WTC11 (cell line): ENCODE measurements at regions not wholly inside any gene's neighbourhood (a gene's known extent, or its start where the extent isn't known, plus 50 kb on each side); places are given as distances from the start of the nearest gene placed in this dataset.

Experiments
- ATF6 ChIP-seq: sonication (generic); formaldehyde crosslinking; IDR thresholded peaks from 2 replicates; pipeline ENCODE4 v1.8.1; 2023; ENCODE audit warnings: mild to moderate bottlenecking, missing genetic modification reagents
- CREM ChIP-seq: sonication (generic); formaldehyde crosslinking; IDR thresholded peaks from 2 replicates; pipeline ENCODE4 v1.8.1; 2022; ENCODE audit warnings: mild to moderate bottlenecking, missing genetic modification reagents, moderate library complexity
- CTCF ChIP-seq: fragments of 200-600 bp; IDR thresholded peaks from 2 replicates; pipeline ENCODE4 v1.8.0; 2022; ENCODE audit warnings: antibody characterized with exemption
- IRF2 ChIP-seq: sonication (generic); formaldehyde crosslinking; IDR thresholded peaks from 2 replicates; pipeline ENCODE4 v1.8.0; 2022; ENCODE audit warnings: low read depth, missing genetic modification reagents, borderline replicate concordance
- TEAD1 ChIP-seq: sonication (generic); formaldehyde crosslinking; IDR thresholded peaks from 2 replicates; pipeline ENCODE4 v1.8.0; 2022; ENCODE audit warnings: mild to moderate bottlenecking, missing genetic modification reagents

DNA sequence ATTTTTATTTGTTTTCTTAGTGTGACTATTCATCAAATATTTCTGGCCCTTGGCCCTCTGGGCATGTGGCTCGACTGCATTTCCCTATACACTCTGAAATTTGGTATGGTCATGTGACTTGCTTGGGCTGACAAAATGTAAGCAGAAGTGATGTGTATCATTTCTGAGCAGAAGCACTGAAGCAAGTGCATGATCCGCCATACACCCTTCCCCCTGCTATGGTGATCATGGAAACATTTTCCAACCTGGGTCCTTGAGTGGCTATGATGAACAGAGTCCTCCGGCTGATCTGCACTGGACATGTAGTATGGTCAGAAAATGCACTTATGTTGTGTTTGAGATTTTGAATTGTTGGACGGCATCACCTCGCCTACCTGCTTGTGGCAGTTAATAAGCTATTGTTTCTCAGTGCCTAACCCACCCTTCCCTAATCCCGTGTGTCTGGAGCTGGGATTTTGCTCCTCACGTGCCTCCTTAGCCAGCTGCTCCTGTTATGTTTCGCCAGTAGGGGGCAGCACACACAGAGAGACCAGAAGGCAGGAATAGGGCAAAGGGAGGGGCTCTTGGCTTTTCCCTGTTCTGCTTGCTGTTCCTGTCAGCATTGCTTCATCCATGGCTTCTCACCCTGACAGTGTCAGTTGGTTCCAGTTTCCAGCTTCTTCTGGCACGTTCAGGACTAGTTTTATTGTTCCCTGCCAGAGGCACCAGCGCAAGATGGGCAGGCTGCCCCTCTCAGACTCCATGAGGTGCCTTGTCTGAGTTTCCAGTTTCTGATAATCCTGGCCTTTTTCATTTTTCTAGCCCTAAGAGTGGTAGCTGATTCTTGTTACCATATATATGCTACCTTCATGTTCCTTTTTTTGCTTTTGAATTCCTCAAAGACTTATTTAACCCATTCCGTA lies 207.4 kb downstream of the ARL6IP6 start:
- TF ChIP-seq IRF2 (CRISPR knock-in tag) (no peak), CTCF (peak; percentile 90), CREM (CRISPR knock-in tag) (no peak), TEAD1 (CRISPR knock-in tag) (no peak), ATF6 (no peak)
